K562 (cell line): ENCODE measurements at regions not wholly inside any gene's neighbourhood (a gene's known extent, or its start where the extent isn't known, plus 50 kb on each side); places are given as distances from the start of the nearest gene placed in this dataset.

Experiments
- BCOR ChIP-seq: fragments of 450-650 bp; IDR thresholded peaks from 2 replicates; pipeline ENCODE4 v1.6.1; 2016
- CREB1 ChIP-seq, 2 experiments: sonication (generic) in 1 of 2; formaldehyde crosslinking in 1 of 2; IDR thresholded peaks; 2 replicates each; pipeline versions ENCODE4 v1.6.1 to v1.8.0; 2012 to 2022; ENCODE audit warnings: inconsistent platforms in 1 of 2, mild to moderate bottlenecking in 1 of 2, missing genetic modification reagents in 1 of 2, moderate library complexity in 1 of 2
- POLR2G ChIP-seq: fragments of 200-400 bp; formaldehyde crosslinking; IDR thresholded peaks from 2 replicates; pipeline ENCODE4 v1.6.1; 2017; ENCODE audit warnings: low read depth, mild to moderate bottlenecking, antibody characterized with exemption, low read length, moderate library complexity
- RAD21 ChIP-seq, 2 experiments: fragments of 250-450 bp in 1 of 2; fragments of 450-650 bp in 1 of 2; sonication (Bioruptor Pico) in 1 of 2; formaldehyde crosslinking in 1 of 2; IDR thresholded peaks in 1 of 2; conservative IDR thresholded peaks in 1 of 2; 2 replicates each; pipeline versions ENCODE4 v1.4.0 to v1.8.0; 2020 to 2022; ENCODE audit warnings: mild to moderate bottlenecking in 2 of 2, moderate library complexity in 1 of 2
- RBFOX2 ChIP-seq: fragments of 200-400 bp; formaldehyde crosslinking; IDR thresholded peaks from 2 replicates; pipeline ENCODE4 v1.6.1; 2017; ENCODE audit warnings: low read depth, mild to moderate bottlenecking, low read length, moderate library complexity
- SMAD4 ChIP-seq: fragments of 250-450 bp; sonication (Bioruptor Pico); conservative IDR thresholded peaks from 2 replicates; pipeline ENCODE4 v1.8.0; 2021; ENCODE audit warnings: inconsistent platforms, mild to moderate bottlenecking, moderate library complexity
- TF ChIP-seq, protein P1 (sequence below): fragments of 250-450 bp; sonication (Bioruptor Pico); IDR thresholded peaks from 2 replicates; pipeline ENCODE4 v1.8.0; 2022; ENCODE audit warnings: inconsistent platforms
- TF ChIP-seq, protein P2 (sequence below): fragments of 450-650 bp; IDR thresholded peaks from 2 replicates; pipeline ENCODE4 v1.6.1; 2017; ENCODE audit warnings: antibody characterized with exemption, mild to moderate bottlenecking
- TF ChIP-seq, protein P3 (sequence below): fragments of 200-800 bp; sonication (Bioruptor generic); IDR thresholded peaks from 2 replicates; pipeline ENCODE4 v1.6.1; 2017; ENCODE audit warnings: missing genetic modification characterization, missing compliant biosample characterization

DNA sequence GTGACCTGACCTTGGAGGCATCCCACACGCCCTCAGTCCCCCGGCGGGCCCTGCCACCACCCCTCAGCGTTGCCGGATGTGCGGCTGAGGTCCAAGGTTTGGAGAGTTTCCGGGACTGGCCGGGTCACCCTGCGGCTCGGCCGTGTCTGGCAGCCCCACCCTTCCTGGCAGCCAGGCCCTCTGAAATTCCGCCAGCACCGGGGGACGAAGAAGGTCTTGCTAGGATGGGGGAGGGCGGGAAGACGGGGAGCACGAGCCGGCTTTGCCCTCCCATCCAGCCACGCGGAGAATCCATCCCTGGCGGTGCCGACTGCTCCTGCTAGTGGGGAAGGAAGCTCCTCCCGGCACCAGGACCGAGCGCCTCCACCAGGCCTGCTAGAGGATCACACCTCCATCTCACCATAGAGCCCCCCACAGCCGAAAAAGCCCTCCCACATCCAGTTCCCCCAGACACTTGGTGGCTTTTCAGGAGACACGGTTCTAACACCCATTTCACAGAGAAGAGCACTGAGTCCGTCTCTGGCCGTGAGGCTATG, 81.5 kb downstream of the CPN2 start (continued):
- TF ChIP-seq RAD21 (CRISPR knock-in tag; conservative IDR thresholded peaks at IDR 0.05 in 1 of 2, IDR thresholded peaks at IDR 0.05 in 1 of 2) (peak; percentile 35 to 55; a peak in 3 of 4 replicates), BCOR (peak; percentile 23; the same call in 1 of the 2 replicates), RBFOX2 (peak; percentile 56), SMAD4 (CRISPR knock-in tag) (peak; percentile 34; the same call in 1 of the 2 replicates), POLR2G (peak; percentile 42; the same call in 1 of the 2 replicates), CREB1 (IDR thresholded peaks at IDR 0.05) (no peak), CREB1 (CRISPR knock-in tag; IDR thresholded peaks at IDR 0.05) (no peak)
- TF ChIP-seq, protein P1, sequence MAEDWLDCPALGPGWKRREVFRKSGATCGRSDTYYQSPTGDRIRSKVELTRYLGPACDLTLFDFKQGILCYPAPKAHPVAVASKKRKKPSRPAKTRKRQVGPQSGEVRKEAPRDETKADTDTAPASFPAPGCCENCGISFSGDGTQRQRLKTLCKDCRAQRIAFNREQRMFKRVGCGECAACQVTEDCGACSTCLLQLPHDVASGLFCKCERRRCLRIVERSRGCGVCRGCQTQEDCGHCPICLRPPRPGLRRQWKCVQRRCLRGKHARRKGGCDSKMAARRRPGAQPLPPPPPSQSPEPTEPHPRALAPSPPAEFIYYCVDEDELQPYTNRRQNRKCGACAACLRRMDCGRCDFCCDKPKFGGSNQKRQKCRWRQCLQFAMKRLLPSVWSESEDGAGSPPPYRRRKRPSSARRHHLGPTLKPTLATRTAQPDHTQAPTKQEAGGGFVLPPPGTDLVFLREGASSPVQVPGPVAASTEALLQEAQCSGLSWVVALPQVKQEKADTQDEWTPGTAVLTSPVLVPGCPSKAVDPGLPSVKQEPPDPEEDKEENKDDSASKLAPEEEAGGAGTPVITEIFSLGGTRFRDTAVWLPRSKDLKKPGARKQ (CRISPR knock-in tag): no peak
- TF ChIP-seq, protein P2, sequence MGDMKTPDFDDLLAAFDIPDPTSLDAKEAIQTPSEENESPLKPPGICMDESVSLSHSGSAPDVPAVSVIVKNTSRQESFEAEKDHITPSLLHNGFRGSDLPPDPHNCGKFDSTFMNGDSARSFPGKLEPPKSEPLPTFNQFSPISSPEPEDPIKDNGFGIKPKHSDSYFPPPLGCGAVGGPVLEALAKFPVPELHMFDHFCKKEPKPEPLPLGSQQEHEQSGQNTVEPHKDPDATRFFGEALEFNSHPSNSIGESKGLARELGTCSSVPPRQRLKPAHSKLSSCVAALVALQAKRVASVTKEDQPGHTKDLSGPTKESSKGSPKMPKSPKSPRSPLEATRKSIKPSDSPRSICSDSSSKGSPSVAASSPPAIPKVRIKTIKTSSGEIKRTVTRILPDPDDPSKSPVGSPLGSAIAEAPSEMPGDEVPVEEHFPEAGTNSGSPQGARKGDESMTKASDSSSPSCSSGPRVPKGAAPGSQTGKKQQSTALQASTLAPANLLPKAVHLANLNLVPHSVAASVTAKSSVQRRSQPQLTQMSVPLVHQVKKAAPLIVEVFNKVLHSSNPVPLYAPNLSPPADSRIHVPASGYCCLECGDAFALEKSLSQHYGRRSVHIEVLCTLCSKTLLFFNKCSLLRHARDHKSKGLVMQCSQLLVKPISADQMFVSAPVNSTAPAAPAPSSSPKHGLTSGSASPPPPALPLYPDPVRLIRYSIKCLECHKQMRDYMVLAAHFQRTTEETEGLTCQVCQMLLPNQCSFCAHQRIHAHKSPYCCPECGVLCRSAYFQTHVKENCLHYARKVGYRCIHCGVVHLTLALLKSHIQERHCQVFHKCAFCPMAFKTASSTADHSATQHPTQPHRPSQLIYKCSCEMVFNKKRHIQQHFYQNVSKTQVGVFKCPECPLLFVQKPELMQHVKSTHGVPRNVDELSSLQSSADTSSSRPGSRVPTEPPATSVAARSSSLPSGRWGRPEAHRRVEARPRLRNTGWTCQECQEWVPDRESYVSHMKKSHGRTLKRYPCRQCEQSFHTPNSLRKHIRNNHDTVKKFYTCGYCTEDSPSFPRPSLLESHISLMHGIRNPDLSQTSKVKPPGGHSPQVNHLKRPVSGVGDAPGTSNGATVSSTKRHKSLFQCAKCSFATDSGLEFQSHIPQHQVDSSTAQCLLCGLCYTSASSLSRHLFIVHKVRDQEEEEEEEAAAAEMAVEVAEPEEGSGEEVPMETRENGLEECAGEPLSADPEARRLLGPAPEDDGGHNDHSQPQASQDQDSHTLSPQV: 0 out of 2 replicates have a peak, but pooled peaks have one; percentile 43
- TF ChIP-seq, protein P3, sequence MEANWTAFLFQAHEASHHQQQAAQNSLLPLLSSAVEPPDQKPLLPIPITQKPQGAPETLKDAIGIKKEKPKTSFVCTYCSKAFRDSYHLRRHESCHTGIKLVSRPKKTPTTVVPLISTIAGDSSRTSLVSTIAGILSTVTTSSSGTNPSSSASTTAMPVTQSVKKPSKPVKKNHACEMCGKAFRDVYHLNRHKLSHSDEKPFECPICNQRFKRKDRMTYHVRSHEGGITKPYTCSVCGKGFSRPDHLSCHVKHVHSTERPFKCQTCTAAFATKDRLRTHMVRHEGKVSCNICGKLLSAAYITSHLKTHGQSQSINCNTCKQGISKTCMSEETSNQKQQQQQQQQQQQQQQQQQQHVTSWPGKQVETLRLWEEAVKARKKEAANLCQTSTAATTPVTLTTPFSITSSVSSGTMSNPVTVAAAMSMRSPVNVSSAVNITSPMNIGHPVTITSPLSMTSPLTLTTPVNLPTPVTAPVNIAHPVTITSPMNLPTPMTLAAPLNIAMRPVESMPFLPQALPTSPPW (CRISPR knock-in tag): 0 out of 2 replicates have a peak, but pooled peaks have one; percentile 13
